ENCODE measurements at regions not wholly inside any gene's neighbourhood (a gene's known extent, or its start where the extent isn't known, plus 50 kb on each side); places are given as distances from the start of the nearest gene placed in this dataset.

DNA sequence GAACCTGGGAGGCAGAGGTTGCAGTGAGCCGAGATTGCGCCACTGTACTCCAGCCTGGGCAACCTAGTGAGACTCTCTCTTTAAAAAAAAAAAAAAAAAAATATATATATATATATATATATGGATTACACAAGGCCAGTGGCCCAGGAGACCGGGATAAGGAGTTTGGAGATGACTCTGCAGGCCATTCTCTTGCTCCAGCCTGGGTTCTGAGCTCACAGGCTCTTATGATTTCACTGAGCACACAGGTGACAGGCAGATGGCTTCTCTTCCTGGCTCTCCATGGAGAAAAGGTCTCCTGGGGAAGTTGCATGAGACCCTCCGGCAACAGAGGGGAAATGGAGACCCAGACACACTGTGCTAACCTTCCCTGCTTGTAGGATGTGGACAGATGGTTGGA is 98.7 kb upstream of the VASH1 start:
- Histone ChIP-seq H3K27ac (replicated peaks) (no peak overlapping the region), H3K4me3 (replicated peaks; ENCODE audit: insufficient read depth, low read length) (no peak overlapping the region), H3K27me3 (ENCODE audit: insufficient read depth, poor library complexity, severe bottlenecking) (no peaks in the 10 kb centered on the region)
- no peak for DNase-seq (ENCODE audit: low read depth in 1 of 2, low spot score in 1 of 2)
- TF ChIP-seq POLR2AphosphoS5 (IDR thresholded peaks at IDR 0.05; ENCODE audit: low read depth) (no peak), GABPA (IDR thresholded peaks at IDR 0.05; ENCODE audit: low read depth) (no peak), SPI1 (IDR thresholded peaks at IDR 0.05; ENCODE audit: borderline replicate concordance, low read depth) (no peak)
- TF ChIP-seq, protein P1, sequence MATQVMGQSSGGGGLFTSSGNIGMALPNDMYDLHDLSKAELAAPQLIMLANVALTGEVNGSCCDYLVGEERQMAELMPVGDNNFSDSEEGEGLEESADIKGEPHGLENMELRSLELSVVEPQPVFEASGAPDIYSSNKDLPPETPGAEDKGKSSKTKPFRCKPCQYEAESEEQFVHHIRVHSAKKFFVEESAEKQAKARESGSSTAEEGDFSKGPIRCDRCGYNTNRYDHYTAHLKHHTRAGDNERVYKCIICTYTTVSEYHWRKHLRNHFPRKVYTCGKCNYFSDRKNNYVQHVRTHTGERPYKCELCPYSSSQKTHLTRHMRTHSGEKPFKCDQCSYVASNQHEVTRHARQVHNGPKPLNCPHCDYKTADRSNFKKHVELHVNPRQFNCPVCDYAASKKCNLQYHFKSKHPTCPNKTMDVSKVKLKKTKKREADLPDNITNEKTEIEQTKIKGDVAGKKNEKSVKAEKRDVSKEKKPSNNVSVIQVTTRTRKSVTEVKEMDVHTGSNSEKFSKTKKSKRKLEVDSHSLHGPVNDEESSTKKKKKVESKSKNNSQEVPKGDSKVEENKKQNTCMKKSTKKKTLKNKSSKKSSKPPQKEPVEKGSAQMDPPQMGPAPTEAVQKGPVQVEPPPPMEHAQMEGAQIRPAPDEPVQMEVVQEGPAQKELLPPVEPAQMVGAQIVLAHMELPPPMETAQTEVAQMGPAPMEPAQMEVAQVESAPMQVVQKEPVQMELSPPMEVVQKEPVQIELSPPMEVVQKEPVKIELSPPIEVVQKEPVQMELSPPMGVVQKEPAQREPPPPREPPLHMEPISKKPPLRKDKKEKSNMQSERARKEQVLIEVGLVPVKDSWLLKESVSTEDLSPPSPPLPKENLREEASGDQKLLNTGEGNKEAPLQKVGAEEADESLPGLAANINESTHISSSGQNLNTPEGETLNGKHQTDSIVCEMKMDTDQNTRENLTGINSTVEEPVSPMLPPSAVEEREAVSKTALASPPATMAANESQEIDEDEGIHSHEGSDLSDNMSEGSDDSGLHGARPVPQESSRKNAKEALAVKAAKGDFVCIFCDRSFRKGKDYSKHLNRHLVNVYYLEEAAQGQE (IDR thresholded peaks at IDR 0.05; ENCODE audit: insufficient replicate concordance, low read depth): no peak
- TF ChIP-seq, protein P2, sequence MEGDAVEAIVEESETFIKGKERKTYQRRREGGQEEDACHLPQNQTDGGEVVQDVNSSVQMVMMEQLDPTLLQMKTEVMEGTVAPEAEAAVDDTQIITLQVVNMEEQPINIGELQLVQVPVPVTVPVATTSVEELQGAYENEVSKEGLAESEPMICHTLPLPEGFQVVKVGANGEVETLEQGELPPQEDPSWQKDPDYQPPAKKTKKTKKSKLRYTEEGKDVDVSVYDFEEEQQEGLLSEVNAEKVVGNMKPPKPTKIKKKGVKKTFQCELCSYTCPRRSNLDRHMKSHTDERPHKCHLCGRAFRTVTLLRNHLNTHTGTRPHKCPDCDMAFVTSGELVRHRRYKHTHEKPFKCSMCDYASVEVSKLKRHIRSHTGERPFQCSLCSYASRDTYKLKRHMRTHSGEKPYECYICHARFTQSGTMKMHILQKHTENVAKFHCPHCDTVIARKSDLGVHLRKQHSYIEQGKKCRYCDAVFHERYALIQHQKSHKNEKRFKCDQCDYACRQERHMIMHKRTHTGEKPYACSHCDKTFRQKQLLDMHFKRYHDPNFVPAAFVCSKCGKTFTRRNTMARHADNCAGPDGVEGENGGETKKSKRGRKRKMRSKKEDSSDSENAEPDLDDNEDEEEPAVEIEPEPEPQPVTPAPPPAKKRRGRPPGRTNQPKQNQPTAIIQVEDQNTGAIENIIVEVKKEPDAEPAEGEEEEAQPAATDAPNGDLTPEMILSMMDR (IDR thresholded peaks at IDR 0.05; ENCODE audit: insufficient read depth, low read length): no peak

DNA sequence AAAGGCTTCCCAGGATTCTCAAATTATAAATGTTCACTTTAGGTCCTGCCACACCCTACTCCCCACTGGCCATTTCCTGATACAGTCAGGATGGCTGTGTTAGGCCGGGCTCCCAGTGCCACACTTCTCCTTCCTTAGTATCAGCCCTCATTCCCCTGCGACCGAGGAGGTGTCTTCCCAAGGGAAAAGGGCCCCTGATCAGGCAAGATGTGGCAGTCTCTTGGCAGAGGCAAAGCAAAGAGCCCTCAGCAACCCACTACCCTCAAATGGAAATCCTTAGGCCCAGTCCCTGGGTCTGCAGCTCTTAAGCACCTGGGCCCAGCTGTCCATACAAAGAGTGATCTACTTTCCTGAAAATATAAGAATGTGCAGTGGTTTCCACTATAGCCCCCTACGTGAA is 96.5 kb upstream of the VASH1 start:
- DNase-seq (ENCODE audit: low read depth in 1 of 2, low spot score in 1 of 2): no peak
- no peak for TF ChIP-seq POLR2AphosphoS5 (IDR thresholded peaks at IDR 0.05; ENCODE audit: low read depth)
- TF ChIP-seq, protein P1 (IDR thresholded peaks at IDR 0.05; ENCODE audit: insufficient replicate concordance, low read depth): no peak
- no peak for TF ChIP-seq GABPA (IDR thresholded peaks at IDR 0.05; ENCODE audit: low read depth)
- no peak for TF ChIP-seq SPI1 (IDR thresholded peaks at IDR 0.05; ENCODE audit: borderline replicate concordance, low read depth)
- TF ChIP-seq, protein P2 (IDR thresholded peaks at IDR 0.05; ENCODE audit: insufficient read depth, low read length): no peak
- no peak overlapping the region for H3K27ac ChIP-seq (replicated peaks)
- no peak overlapping the region for H3K4me3 ChIP-seq (replicated peaks; ENCODE audit: insufficient read depth, low read length)
- no peaks in the 10 kb centered on the region for H3K27me3 ChIP-seq (ENCODE audit: insufficient read depth, poor library complexity, severe bottlenecking)

DNA sequence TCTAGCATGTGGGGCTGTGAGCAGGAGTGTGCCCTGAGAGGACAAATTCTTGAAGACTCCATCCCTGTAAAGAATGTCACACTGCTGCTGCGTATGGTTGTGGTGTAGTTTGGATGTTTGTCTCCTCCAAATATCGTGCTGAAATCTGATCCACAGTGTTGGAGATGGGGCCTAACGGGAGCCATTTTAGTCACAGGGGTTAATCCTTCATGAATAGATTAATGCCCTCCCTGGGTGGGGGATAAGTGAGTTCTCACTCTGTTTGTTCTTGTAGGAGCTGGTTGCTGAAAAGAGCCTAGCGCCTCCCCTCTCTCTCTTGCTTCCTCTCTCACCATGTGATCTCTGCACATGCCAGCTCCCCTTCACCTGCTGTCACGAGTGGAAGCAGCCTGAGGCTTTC is 94.5 kb upstream of the VASH1 start:
- DNase-seq (ENCODE audit: low read depth in 1 of 2, low spot score in 1 of 2): no peak
- H3K4me3 ChIP-seq (replicated peaks; ENCODE audit: insufficient read depth, low read length): no peak overlapping the region
- no peak overlapping the region for H3K27ac ChIP-seq (replicated peaks)
- TF ChIP-seq, protein P2 (IDR thresholded peaks at IDR 0.05; ENCODE audit: insufficient read depth, low read length): no peak
- TF ChIP-seq, protein P1 (IDR thresholded peaks at IDR 0.05; ENCODE audit: insufficient replicate concordance, low read depth): no peak
- no peak for TF ChIP-seq SPI1 (IDR thresholded peaks at IDR 0.05; ENCODE audit: borderline replicate concordance, low read depth)
- TF ChIP-seq GABPA (IDR thresholded peaks at IDR 0.05; ENCODE audit: low read depth): no peak
- no peaks in the 10 kb centered on the region for H3K27me3 ChIP-seq (ENCODE audit: insufficient read depth, poor library complexity, severe bottlenecking)

Data from HL-60 (cell line).